Fibroblast of villous mesenchyme (primary cell): ENCODE measurements at regions not wholly inside any gene's neighbourhood (a gene's known extent, or its start where the extent isn't known, plus 50 kb on each side); places are given as distances from the start of the nearest gene placed in this dataset.

Experiments
- DNase-seq: peaks from one replicate; pipeline ENCODE4 v3.0.0-alpha.2; 2010; ENCODE audit warnings: low read depth
- H3K4me3 ChIP-seq: 2 replicates; pipeline ENCODE4 v1.5.1; 2011; ENCODE audit warnings: low read depth, mild to moderate bottlenecking, low read length
- CTCF ChIP-seq: IDR thresholded peaks from 2 replicates; pipeline ENCODE4 v1.5.1; 2012; ENCODE audit warnings: low read depth, mild to moderate bottlenecking, low read length; ENCODE audit not compliant: insufficient read depth

- no peak for DNase-seq
- H3K4me3 ChIP-seq: no peak overlapping the region
- no peak for TF ChIP-seq CTCF
These were observed 417.7 kb downstream of the GADD45G start for GRCh38 chr9:90022474-90022873.

- no peak for TF ChIP-seq CTCF
- H3K4me3 ChIP-seq: no peak overlapping the region
- DNase-seq: no peak
These were observed 419.0 kb downstream of the GADD45G start for GRCh38 chr9:90023861-90024260.

- TF ChIP-seq CTCF: no peak
- DNase-seq: no peak
- no peak overlapping the region for H3K4me3 ChIP-seq
These were observed 419.6 kb downstream of the GADD45G start for GRCh38 chr9:90024409-90024808.

- no peak for DNase-seq
- no peak overlapping the region for H3K4me3 ChIP-seq
These were observed 420.0 kb downstream of the GADD45G start for GRCh38 chr9:90024823-90025222.

GRCh38 chr9:90025816-90026215 is 421.0 kb downstream of the GADD45G start:
- H3K4me3 ChIP-seq: no peak overlapping the region
- DNase-seq: no peak
- no peak for TF ChIP-seq CTCF

More at GRCh38 chr9:90024823-90025222, 420.0 kb downstream of the GADD45G start:
- no peak for TF ChIP-seq CTCF

GRCh38 chr9:90027296-90027790 is 422.5 kb downstream of the GADD45G start:
- H3K4me3 ChIP-seq: no peak overlapping the region
- TF ChIP-seq CTCF: no peak
- no peak for DNase-seq

GRCh38 chr9:90029386-90029785 is 424.6 kb downstream of the GADD45G start:
- no peak overlapping the region for H3K4me3 ChIP-seq
- TF ChIP-seq CTCF: no peak
- DNase-seq: no peak
